GM12892 (cell line): ENCODE measurements at regions not wholly inside any gene's neighbourhood (a gene's known extent, or its start where the extent isn't known, plus 50 kb on each side); places are given as distances from the start of the nearest gene placed in this dataset.
A peak's percentile ranks its signal among the peaks of the same experiment; 100 is the strongest.
"Not testable (repeated sequence)": the region's sequence is repeated elsewhere in the genome, so short reads cannot be mapped to it uniquely, and the experiment has no call there.

Experiments used
- DNase-seq: peaks from one replicate; pipeline ENCODE4 v3.0.0; 2011; ENCODE audit not compliant: insufficient read length
- FAIRE-seq: peaks from 2 replicates; lab custom pipeline; 2011; peaks lifted over from hg19 to GRCh38; lab: Jason Lieb, UNC
- POLR2A ChIP-seq: IDR thresholded peaks from 2 replicates; pipeline ENCODE4 v1.6.1; 2011; ENCODE audit warnings: low read depth, low read length, control low read depth
- POLR2AphosphoS5 ChIP-seq: IDR thresholded peaks from 2 replicates; pipeline ENCODE4 v1.6.1; 2011; ENCODE audit warnings: low read depth, low read length, control low read depth
- TAF1 ChIP-seq: IDR thresholded peaks from 2 replicates; pipeline ENCODE4 v1.6.1; 2011; ENCODE audit warnings: low read depth, mild to moderate bottlenecking, control low read depth, low read length, borderline replicate concordance

- FAIRE-seq (no peak), DNase-seq (no peak)
- TF ChIP-seq TAF1 (no peak), POLR2A (no peak), POLR2AphosphoS5 (no peak)
Measured at GRCh38 chr14:30410986-30411385, 148.0 kb upstream of the G2E3 start.

DNA sequence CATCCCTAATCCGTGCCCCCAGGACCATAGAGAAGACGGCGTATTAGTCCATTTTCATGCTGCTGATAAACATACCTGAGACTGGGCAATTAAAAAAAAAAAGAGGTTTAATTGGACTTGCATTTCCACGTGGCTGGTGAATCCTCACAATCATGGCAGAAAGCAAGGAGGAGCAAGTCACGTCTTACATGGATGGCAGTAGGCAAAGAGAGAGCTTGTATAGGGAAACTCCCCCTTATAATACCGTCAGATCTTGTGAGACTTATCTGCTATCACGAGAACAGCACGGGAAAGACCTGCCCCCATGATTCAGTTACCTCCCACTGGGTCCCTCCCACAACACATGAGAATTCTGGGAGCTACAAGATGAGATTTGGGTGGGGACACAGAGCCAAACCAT, 145.8 kb upstream of the G2E3 start:
- not testable (repeated sequence) for DNase-seq, FAIRE-seq

- TF ChIP-seq TAF1 (no peak), POLR2A (no peak)
- FAIRE-seq: no peak
- DNase-seq: no peak
Measured at GRCh38 chr14:30417121-30417520, 141.8 kb upstream of the G2E3 start.

- DNase-seq (no peak), FAIRE-seq (no peak)
- no peak for TF ChIP-seq TAF1
- no peak for TF ChIP-seq POLR2AphosphoS5
- no peak for TF ChIP-seq POLR2A
Measured at GRCh38 chr14:30417999-30418398, 141.0 kb upstream of the G2E3 start.

DNA sequence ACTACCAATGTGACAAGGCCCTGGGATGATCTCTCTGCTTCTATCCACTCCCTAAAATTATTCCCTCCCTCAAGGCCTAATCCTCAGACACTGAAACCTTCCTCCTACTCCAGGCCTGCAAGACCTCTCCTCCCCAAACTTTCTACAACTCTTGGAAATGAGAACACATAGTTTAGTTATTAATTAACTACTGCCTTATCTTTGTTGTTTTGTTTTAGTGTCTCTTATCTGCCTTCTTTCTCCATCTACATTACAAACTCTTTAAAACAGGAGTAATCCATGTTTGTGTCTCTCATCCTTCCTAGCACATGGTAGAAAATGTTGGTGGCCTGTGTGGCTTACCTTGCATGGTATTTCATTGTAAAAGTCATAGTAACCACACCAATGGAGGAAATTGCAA, 139.9 kb upstream of the G2E3 start:
- TF ChIP-seq POLR2A (no peak), TAF1 (no peak), POLR2AphosphoS5 (no peak)
- FAIRE-seq (no peak), DNase-seq (no peak)

DNA sequence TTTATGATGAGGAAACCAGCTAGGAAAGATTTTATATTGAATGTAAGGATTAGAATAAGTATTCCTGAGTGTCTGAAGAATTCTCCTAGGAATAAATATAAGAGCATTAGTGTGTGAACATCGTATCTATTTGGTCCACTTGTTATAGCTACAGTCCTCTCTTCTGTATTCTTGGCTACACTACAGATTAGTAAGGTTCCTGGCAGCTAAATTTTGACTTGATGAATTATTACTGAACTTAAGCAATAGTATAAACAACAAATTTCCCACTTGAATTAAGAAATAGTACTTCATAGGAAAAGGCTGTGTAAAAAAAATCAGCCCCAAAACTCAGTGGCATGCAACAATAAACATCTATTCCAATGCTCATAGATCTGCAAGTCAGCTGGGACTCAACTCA, 138.4 kb upstream of the G2E3 start:
- DNase-seq (no peak), FAIRE-seq (no peak)
- no peak for TF ChIP-seq TAF1
- no peak for TF ChIP-seq POLR2A
- no peak for TF ChIP-seq POLR2AphosphoS5

DNA sequence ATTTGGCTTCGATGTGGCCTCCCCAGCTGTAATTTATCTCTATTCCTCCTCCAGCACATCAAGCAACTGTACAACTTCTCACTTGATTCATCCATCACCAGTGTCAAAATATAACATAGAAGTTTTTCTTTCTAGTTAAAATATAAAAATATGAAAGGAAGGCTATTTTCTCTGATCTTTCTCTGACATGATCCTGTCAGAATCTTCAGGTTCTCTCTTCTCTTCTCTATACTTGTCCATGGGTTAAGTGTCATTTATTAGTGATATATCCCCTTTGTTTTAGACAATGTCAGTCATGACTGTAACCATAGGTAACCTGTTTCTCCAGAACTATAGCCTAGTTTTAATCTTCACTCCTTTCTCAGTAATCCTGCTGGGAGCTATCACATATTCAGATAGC, 132.5 kb upstream of the G2E3 start:
- no peak for TF ChIP-seq TAF1
- TF ChIP-seq POLR2A: no peak
- TF ChIP-seq POLR2AphosphoS5: no peak
- FAIRE-seq (no peak), DNase-seq (no peak)

GRCh38 chr14:30427401-30427800, 131.6 kb upstream of the G2E3 start:
- DNase-seq (no peak), FAIRE-seq (no peak)
- TF ChIP-seq POLR2AphosphoS5 (no peak), POLR2A (no peak), TAF1 (no peak)

- FAIRE-seq (no peak), DNase-seq (no peak)
- TF ChIP-seq POLR2AphosphoS5 (no peak), TAF1 (no peak), POLR2A (no peak)
Measured at GRCh38 chr14:30427846-30428245, 131.1 kb upstream of the G2E3 start.

DNA sequence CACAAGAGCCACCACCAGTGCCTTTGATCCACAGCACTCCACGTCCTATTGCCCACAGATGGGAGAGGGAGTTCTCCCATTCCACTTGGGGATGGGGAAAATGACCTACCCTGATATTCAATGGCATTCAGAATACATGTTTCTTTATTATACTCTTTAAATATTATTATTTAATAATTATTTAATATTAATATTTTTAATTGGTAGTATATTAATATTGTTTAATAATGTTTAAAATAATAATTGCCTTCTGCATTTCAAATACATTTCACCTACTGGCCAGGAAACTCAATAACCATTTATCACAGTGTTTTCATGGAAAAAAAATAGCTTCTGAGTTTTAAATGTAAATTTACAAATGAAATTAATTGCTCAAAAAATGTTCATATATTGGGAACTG, 127.4 kb upstream of the G2E3 start:
- no peak for FAIRE-seq
- no peak for TF ChIP-seq POLR2AphosphoS5
- TF ChIP-seq TAF1: no peak
- no peak for TF ChIP-seq POLR2A
- DNase-seq: no peak

GRCh38 chr14:30440961-30441360, 118.0 kb upstream of the G2E3 start:
- no peak for TF ChIP-seq TAF1
- TF ChIP-seq POLR2AphosphoS5: no peak
- no peak for TF ChIP-seq POLR2A
- DNase-seq: no peak
- no peak for FAIRE-seq

DNA sequence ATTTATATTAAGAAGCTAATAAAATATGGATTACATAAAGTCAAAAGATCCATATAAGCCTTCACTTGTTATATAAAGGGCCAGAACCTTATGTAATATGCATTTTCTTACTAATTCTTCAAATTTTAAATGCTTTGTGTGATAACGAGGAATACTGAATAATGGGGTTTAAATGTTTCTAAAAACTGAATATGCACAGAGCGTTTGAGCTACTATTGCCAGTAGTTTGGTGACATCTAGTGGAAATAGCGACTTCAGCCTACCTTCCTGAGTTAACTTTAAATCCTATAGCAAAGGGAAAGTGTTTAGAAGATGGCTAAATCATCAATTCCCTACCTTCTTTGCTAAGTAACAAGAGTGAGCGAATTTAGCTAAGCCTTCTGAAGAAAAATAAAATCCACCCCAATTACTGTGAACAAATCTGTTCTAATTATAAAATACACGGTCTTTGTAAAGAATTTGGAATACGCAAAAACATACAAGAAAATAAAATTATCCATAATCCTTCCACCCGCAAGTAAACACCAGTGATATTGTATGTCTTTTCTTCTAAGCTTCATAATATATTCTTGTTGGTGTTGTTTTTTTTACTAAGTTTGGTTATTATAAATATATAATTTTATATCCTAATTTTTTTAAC, 115.5 kb upstream of the G2E3 start:
- FAIRE-seq (peak; percentile 42), DNase-seq (no peak)
- TF ChIP-seq POLR2AphosphoS5 (no peak), TAF1 (no peak), POLR2A (no peak)

DNA sequence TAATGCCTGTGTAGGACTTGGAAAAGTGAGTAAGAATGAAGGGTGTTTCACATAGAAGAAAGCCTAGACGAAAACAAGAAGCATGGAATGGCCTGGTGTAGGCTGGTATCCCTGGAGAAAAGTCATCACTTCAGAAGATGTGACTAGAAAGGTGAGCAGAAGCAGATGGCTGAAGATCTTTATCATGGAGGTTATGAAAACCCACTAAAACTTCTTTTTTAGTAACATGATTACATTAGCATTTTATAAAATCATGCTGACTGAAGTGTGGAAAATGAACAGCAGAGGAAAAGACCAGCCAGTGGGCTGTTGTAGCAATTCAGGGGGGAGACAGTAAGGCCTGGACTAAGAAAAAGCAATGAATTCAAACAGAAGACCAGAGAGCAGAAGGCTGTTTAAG, 114.5 kb upstream of the G2E3 start:
- FAIRE-seq (no peak), DNase-seq (no peak)
- TF ChIP-seq POLR2AphosphoS5 (no peak), TAF1 (no peak), POLR2A (no peak)
